OCI-LY7 (cell line): ENCODE measurements at regions not wholly inside any gene's neighbourhood (a gene's known extent, or its start where the extent isn't known, plus 50 kb on each side); places are given as distances from the start of the nearest gene placed in this dataset.

ENCODE experiments used
- BruUV-seq: library from RNA; stranded (reverse); fragments of 400-500 nt; replicated peaks from 2 replicates; lab custom pipeline; 2021; lab: Mats Ljungman, UMichigan
- CTCF ChIA-PET: fragments of 300-600 bp; sonication (Branson Sonifier 250); formaldehyde crosslinking; loops from one replicate; lab custom pipeline; 2022; ENCODE audit warnings: antibody characterized with exemption; ENCODE audit not compliant: unreplicated experiment; lab: Charles Lee
- POLR2A ChIA-PET: fragments of 300-600 bp; sonication (Branson Sonifier 250); formaldehyde crosslinking; loops from one replicate; lab custom pipeline; 2022; ENCODE audit warnings: antibody characterized with exemption; lab: Charles Lee
- DNase-seq: peaks from one replicate; pipeline ENCODE4 v3.0.0-alpha.2; 2015; ENCODE audit warnings: low spot score
- H2AFZ ChIP-seq: fragments of 200-600 bp; sonication (generic), shearing (Covaris generic); 2 replicates; pipeline ENCODE4 v1.6.1; 2014; ENCODE audit warnings: mild to moderate bottlenecking, antibody characterized with exemption, low read length, moderate library complexity
- H3K27ac ChIP-seq: fragments of 200-600 bp; sonication (generic); 2 replicates; pipeline ENCODE4 v1.5.1; 2014; ENCODE audit warnings: mixed run types, low read depth, mild to moderate bottlenecking, moderate library complexity, low read length, inconsistent platforms; ENCODE audit not compliant: poor library complexity, severe bottlenecking
- H3K36me3 ChIP-seq: fragments of 200-600 bp; sonication (generic); 2 replicates; pipeline ENCODE4 v1.6.1; 2014; ENCODE audit warnings: mild to moderate bottlenecking, antibody characterized with exemption, low read length, moderate library complexity, mixed read lengths; ENCODE audit not compliant: insufficient read depth
- H3K4me1 ChIP-seq: fragments of 200-600 bp; sonication (generic); 2 replicates; pipeline ENCODE4 v1.5.1; 2014; ENCODE audit warnings: mild to moderate bottlenecking, low read length; ENCODE audit not compliant: insufficient read depth, poor library complexity, severe bottlenecking
- H3K4me2 ChIP-seq: fragments of 200-600 bp; sonication (generic); 2 replicates; pipeline ENCODE4 v1.6.1; 2014; ENCODE audit warnings: mild to moderate bottlenecking, low read length
- H3K4me3 ChIP-seq: fragments of 200-600 bp; sonication (generic); 2 replicates; pipeline ENCODE4 v1.5.1; 2014; ENCODE audit warnings: mild to moderate bottlenecking, low read depth, low read length; ENCODE audit not compliant: poor library complexity, severe bottlenecking
- H3K79me2 ChIP-seq: fragments of 200-600 bp; sonication (generic); 2 replicates; pipeline ENCODE4 v1.6.1; 2016; ENCODE audit warnings: low read depth, mild to moderate bottlenecking, low read length, moderate library complexity, mixed read lengths; ENCODE audit not compliant: insufficient read depth
- H3K9me2 ChIP-seq: fragments of 200-600 bp; sonication (generic); 2 replicates; pipeline ENCODE4 v1.6.1; 2016; ENCODE audit warnings: mild to moderate bottlenecking, low read length, mixed read lengths; ENCODE audit not compliant: insufficient read depth
- H3K9me3 ChIP-seq: fragments of 200-600 bp; sonication (generic); 2 replicates; pipeline ENCODE4 v1.6.1; 2014; ENCODE audit warnings: mild to moderate bottlenecking, mixed run types, low read length, mixed read lengths
- H4K20me1 ChIP-seq: fragments of 200-600 bp; sonication (generic); 2 replicates; pipeline ENCODE4 v1.6.1; 2014; ENCODE audit warnings: mild to moderate bottlenecking, antibody characterized with exemption, low read length, moderate library complexity, mixed read lengths; ENCODE audit not compliant: insufficient read depth
- EZH2phosphoT487 ChIP-seq: fragments of 200-600 bp; sonication (generic); IDR thresholded peaks from 2 replicates; pipeline ENCODE4 v1.6.1; 2018; ENCODE audit warnings: low read depth, borderline replicate concordance, mild to moderate bottlenecking, mixed run types, antibody characterized with exemption, low read length, moderate library complexity, mixed read lengths
- intact Hi-C: fragments of 100-400 bp; cut with micrococcal nuclease; formaldehyde crosslinking; loops from one replicate; pipeline ENCODE4 v1.10.0; 2022; ENCODE audit not compliant: unreplicated experiment
- TF ChIP-seq, protein P1 (sequence below): fragments of 200-600 bp; sonication (generic); conservative IDR thresholded peaks from 2 replicates; pipeline ENCODE4 v1.5.1; 2014; ENCODE audit warnings: mild to moderate bottlenecking, antibody characterized with exemption, low read length, moderate library complexity, mixed read lengths

DNA sequence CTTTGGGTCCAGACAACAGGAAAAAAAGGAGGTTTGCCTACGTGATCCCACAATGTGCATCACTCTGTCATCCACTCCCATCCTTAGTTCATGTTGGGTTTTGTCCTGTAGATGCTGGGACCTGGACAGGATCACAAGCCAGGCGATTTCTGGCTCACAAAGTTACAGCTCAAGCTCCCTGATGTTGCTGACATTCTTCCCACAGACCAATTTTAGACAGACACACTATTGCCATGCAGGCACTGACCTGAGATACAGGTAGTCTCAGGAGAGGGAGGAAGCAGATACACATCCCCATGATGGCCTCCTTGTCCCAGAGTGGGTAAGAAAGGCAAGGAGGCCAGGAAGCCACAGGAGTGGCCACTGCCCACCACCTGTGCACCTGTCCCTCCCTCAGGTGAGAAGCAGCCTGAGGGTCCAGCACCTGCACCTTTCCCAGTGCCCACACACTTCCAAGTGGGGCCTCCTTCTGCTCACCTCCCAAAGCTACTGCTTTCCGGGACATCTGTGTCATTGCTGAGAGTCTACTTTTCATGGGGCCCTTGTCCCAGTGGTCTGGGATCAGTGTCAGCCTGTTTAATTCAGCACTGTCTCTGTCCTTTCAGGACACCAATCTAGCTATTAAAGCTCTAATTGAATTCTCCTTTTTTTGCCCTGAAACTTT lies 52.0 kb upstream of the TOP3B start:
- peaks cover 9% of the 10 kb centered on the region for H3K36me3 ChIP-seq
- no peak for TF ChIP-seq EZH2phosphoT487
- TF ChIP-seq, protein P1, sequence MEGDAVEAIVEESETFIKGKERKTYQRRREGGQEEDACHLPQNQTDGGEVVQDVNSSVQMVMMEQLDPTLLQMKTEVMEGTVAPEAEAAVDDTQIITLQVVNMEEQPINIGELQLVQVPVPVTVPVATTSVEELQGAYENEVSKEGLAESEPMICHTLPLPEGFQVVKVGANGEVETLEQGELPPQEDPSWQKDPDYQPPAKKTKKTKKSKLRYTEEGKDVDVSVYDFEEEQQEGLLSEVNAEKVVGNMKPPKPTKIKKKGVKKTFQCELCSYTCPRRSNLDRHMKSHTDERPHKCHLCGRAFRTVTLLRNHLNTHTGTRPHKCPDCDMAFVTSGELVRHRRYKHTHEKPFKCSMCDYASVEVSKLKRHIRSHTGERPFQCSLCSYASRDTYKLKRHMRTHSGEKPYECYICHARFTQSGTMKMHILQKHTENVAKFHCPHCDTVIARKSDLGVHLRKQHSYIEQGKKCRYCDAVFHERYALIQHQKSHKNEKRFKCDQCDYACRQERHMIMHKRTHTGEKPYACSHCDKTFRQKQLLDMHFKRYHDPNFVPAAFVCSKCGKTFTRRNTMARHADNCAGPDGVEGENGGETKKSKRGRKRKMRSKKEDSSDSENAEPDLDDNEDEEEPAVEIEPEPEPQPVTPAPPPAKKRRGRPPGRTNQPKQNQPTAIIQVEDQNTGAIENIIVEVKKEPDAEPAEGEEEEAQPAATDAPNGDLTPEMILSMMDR, result no peak
- no peak overlapping the region for H3K4me3 ChIP-seq
- H4K20me1 ChIP-seq, result no peaks in the 10 kb centered on the region
- H3K79me2 ChIP-seq, result peaks cover 60% of the 10 kb centered on the region; the same call in 1 of the 2 replicates
- DNase-seq, result no peak
- CTCF ChIA-PET, result interaction anchor here (0.6 to 2.0 kb wide), 2 partner anchors 12 to 77 kb away, joined by 3 to 6 read pairs; no protein-coding TSS in a partner anchor
- peaks cover 99% of the 10 kb centered on the region for H3K4me1 ChIP-seq
- intact Hi-C loops, result no loop called here
- peak overlapping the region; percentile 8 for H3K27ac ChIP-seq
- H3K9me2 ChIP-seq, result no peaks in the 10 kb centered on the region
- H3K4me2 ChIP-seq, result 0 out of 2 replicates have a peak overlapping the region, but pooled peaks have one; percentile 6
- no TSS peak for BruUV-seq
- POLR2A ChIA-PET, result interaction anchor here (0.6 to 10.0 kb wide), 4 partner anchors 11 to 533 kb away, joined by 3 to 262 read pairs (median 4); no protein-coding TSS in a partner anchor
- no peak overlapping the region for H2AFZ ChIP-seq
- H3K9me3 ChIP-seq, result no peaks in the 10 kb centered on the region

DNA sequence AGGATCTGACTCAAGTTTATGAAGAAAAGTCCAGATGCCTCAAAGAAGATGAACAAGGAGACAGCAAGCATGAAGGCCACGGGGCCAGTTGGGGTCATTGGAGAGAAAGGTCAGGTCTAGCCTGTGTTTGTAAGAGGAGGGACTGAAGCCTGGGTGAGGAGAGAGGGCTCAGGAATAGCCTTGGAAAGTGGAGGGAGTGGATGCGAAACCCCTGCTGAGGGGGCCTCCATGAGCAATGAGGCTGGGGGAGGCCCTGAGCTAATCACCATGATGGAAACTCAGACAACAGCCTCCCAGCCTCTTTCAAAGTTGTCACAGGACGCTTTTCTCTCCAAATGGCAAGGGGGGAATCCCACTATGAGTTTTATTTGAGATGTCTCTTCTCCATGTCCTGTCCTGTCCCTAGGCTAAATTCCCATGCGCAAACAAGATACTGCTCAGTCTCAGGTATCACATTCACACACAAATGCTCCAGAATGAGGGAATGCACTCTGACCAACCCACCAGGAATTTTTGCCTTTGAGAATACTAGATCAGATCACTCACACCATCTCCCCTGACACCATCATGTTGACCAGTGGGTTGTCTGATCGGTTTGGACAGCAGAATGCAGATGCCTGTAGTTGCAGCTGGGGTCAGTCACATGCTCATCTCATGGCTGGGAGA lies 51.3 kb upstream of the TOP3B start:
- intact Hi-C loops, result loop anchor here (2.0 kb wide), 1 partner anchor 131 kb away; no protein-coding TSS in a partner anchor
- BruUV-seq, result no TSS peak
- no peaks in the 10 kb centered on the region for H3K9me2 ChIP-seq
- H3K9me3 ChIP-seq, result no peaks in the 10 kb centered on the region
- H3K4me3 ChIP-seq, result no peak overlapping the region
- DNase-seq, result no peak
- ChIA-PET CTCF (interaction anchor here (0.6 to 4.3 kb wide), 3 partner anchors 9 to 77 kb away, joined by 3 to 41 read pairs (median 6); no protein-coding TSS in a partner anchor), POLR2A (interaction anchor here (0.6 to 10.0 kb wide), 6 partner anchors 12 to 213 kb away, joined by 3 to 262 read pairs (median 9); no protein-coding TSS in a partner anchor)
- H2AFZ ChIP-seq, result no peak overlapping the region
- H3K36me3 ChIP-seq, result peaks cover 8% of the 10 kb centered on the region; the same call in 1 of the 2 replicates
- H3K79me2 ChIP-seq, result peaks cover 62% of the 10 kb centered on the region; the same call in 1 of the 2 replicates
- H3K4me2 ChIP-seq, result peak overlapping the region; percentile 88; the same call in 1 of the 2 replicates
- H4K20me1 ChIP-seq, result no peaks in the 10 kb centered on the region
- H3K27ac ChIP-seq, result no peak overlapping the region
- TF ChIP-seq, protein P1, result no peak
- TF ChIP-seq EZH2phosphoT487, result no peak
- H3K4me1 ChIP-seq, result peaks cover 99% of the 10 kb centered on the region
